Activated naive CD8-positive, alpha-beta T cell treated with anti-CD3 and anti-CD28 coated beads, Interleukin-2, amount 50 U/mL, for 24 hours (primary cell): ENCODE measurements at regions not wholly inside any gene's neighbourhood (a gene's known extent, or its start where the extent isn't known, plus 50 kb on each side); places are given as distances from the start of the nearest gene placed in this dataset.
A peak's percentile ranks its signal among the peaks of the same experiment; 100 is the strongest.

Experiments used
- ATAC-seq: fragments of 150-1000 bp; cut with Tn5 transposase; one replicate; pipeline ENCODE4 v1.10.0; 2021
- DNase-seq: peaks from one replicate; pipeline ENCODE4 v3.0.0; 2021
- H3K27ac Mint-ChIP-seq: one replicate; pipeline ENCODE4 v1.8.0; 2021; ENCODE audit warnings: mild to moderate bottlenecking, mixed read lengths
- H3K27me3 Mint-ChIP-seq: one replicate; pipeline ENCODE4 v1.8.0; 2021; ENCODE audit warnings: mixed read lengths
- H3K36me3 Mint-ChIP-seq: one replicate; pipeline ENCODE4 v1.8.0; 2021; ENCODE audit warnings: low read depth, mixed read lengths
- H3K4me1 Mint-ChIP-seq: one replicate; pipeline ENCODE4 v1.8.0; 2021; ENCODE audit warnings: mixed read lengths
- H3K4me3 Mint-ChIP-seq: one replicate; pipeline ENCODE4 v1.8.0; 2021; ENCODE audit warnings: mild to moderate bottlenecking, moderate library complexity, mixed read lengths
- H3K9me3 Mint-ChIP-seq: one replicate; pipeline ENCODE4 v1.8.0; 2021; ENCODE audit warnings: mixed read lengths

DNA sequence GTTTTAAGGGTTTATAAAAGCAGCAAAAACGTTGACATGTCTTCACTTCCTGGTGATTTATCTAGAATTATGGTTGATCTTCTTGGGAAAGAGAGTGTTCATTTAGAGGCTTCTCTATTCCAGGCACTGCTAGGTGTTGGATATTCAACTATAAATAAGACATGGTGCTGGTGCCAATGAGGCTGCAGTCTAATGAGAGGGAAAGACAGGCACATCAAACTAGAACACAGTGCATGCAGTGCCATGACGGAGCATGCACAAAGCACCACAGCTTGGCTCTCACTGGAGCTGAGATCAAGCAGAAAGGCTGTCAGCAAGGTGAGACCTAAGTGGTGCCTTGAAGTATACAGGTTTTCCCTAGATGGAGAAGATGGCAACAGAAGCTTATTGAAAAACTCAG is 126.5 kb downstream of the RMI1 start:
- Mint-ChIP-seq H3K4me1 (peaks cover 3% of the 10 kb centered on the region), H3K27ac (no peak overlapping the region), H3K4me3 (no peak overlapping the region), H3K9me3 (no peaks in the 10 kb centered on the region), H3K27me3 (peaks cover 31% of the 10 kb centered on the region), H3K36me3 (no peaks in the 10 kb centered on the region)
- DNase-seq (no peak), ATAC-seq (no peak)

DNA sequence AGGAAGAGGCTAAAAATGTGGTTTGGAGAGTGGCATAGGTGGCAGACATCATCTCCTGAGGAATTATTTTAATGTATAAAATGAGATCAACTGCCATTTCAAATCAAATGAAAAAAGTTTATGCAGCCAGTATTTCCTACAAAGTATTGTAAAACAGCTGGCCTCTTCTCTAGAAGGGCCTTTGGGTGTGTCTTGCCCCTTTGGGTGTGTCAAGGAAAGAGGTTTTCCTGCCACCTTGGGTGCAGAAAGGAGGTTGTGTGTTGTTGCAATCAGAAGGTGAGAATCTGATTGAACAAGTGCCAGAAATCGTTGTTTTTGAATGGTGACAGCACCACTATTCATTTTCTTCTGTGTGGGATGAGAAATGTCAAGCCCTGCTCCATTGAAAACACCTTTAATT is 127.4 kb downstream of the RMI1 start:
- H3K27me3 Mint-ChIP-seq = peaks cover 26% of the 10 kb centered on the region
- H3K4me1 Mint-ChIP-seq = peaks cover 3% of the 10 kb centered on the region
- ATAC-seq (no peak), DNase-seq (no peak)
- no peaks in the 10 kb centered on the region for H3K9me3 Mint-ChIP-seq
- no peak overlapping the region for H3K4me3 Mint-ChIP-seq
- no peak overlapping the region for H3K27ac Mint-ChIP-seq
- H3K36me3 Mint-ChIP-seq = no peaks in the 10 kb centered on the region

DNA sequence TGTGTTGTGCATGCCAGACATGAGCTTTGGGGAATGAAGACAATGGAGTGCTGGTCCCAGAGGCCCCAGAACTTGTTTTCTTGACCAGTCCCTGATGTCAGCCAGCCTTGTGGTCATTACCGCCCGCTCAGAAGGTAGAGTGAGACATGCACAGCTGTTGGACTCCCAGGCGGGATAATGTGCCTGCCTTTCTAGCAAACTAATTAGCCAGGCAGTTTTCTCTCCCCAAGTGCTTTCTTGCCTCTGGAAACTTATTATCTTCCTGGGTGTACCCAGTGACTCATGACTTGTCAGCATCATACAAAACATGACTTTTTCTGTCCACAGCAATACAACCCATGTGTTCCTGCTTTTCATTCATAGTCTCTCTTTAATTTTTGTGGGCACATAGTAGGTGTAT is 131.1 kb downstream of the RMI1 start:
- H3K4me1 Mint-ChIP-seq = peaks cover 3% of the 10 kb centered on the region
- H3K4me3 Mint-ChIP-seq = no peak overlapping the region
- no peak overlapping the region for H3K27ac Mint-ChIP-seq
- H3K27me3 Mint-ChIP-seq = peaks cover 12% of the 10 kb centered on the region
- DNase-seq = no peak
- H3K36me3 Mint-ChIP-seq = no peaks in the 10 kb centered on the region
- peaks cover 4% of the 10 kb centered on the region for H3K9me3 Mint-ChIP-seq
- no peak for ATAC-seq

DNA sequence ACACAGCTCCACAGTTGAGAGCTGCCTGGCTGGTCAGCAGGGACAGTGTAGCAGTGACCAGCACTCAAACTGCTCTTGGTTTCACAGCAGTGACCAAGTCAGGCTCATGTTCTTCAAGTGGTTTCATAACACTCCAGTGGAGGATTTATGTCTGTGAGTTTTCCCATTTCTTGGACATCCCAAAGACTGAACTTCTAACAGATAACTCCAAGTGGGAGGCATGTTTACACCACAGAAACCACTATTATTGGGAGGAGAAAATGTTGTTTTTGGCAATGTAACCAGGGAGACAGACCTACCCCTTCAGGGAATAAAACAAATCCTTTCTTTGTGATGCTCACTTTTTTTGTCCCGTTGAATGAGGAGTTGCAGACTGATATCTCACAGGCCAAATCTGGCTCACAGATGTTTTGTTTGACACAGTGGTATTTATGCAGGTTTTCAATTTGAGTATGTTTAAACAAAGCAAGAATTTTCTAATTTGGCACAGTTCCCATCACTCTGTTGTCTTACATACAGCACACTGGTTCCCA is 141.5 kb downstream of the RMI1 start:
- H3K27me3 Mint-ChIP-seq = peaks cover 18% of the 10 kb centered on the region
- peaks cover 11% of the 10 kb centered on the region for H3K9me3 Mint-ChIP-seq
- no peaks in the 10 kb centered on the region for H3K36me3 Mint-ChIP-seq
- no peak for ATAC-seq
- no peak overlapping the region for H3K4me3 Mint-ChIP-seq
- no peak for DNase-seq
- H3K27ac Mint-ChIP-seq = no peak overlapping the region
- no peaks in the 10 kb centered on the region for H3K4me1 Mint-ChIP-seq

DNA sequence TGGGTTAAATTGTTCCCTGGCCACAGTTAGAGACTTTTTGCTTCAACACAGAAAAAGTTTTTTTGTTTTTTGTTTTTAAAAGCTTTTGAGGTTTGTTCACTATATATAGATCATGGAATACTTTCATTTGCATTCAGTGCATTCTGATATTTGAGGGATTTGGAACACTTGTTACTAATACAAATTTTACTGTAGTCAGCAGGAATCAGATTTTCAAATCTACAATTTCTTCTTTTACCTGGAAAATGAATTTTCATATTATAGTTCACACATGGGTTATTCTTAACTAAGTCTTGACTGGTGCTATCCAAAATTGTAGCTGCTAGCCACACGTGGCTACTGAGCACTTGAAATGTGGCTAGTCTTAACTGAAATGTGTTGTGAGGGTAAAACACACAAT is 142.0 kb downstream of the RMI1 start:
- H3K9me3 Mint-ChIP-seq = peaks cover 6% of the 10 kb centered on the region
- DNase-seq = no peak
- no peaks in the 10 kb centered on the region for H3K36me3 Mint-ChIP-seq
- H3K27me3 Mint-ChIP-seq = peaks cover 13% of the 10 kb centered on the region
- H3K27ac Mint-ChIP-seq = no peak overlapping the region
- no peak for ATAC-seq
- no peaks in the 10 kb centered on the region for H3K4me1 Mint-ChIP-seq
- H3K4me3 Mint-ChIP-seq = no peak overlapping the region

DNA sequence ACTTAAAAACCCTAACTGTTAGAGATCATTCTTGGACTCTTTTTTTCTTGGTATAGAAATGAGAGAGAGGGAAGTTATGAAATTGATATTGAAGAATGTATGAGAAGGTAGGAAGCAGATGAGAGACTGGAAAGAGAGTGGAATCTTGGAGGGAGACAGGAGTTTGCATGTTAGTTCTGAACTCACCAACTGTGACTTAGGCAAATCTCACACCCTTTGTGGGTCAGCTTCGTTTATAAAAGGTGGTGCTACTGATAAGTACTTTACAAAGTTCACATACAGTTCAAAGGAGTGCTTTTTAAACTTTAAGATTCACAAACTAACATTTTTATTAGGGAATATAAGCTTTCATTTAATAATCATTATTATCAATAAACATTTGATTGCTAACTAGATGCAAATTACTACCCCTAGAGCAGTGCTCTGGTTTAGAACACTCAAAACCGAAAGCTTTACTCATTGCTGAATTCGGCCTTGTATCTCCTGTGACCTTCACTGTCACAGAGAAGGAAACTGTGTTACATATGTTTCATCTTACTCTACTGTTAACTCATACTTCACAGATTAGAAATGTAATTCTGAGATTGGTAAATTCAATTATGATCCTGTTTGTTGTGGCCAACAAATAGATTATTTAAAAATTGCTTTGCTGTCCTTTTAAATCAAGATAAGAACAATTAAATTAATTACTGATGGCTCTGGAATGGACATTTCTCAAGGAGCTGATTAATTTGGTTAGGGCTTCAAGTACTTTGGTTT is 143.2 kb downstream of the RMI1 start:
- DNase-seq (no peak), ATAC-seq (no peak)
- no peaks in the 10 kb centered on the region for H3K36me3 Mint-ChIP-seq
- H3K4me3 Mint-ChIP-seq = no peak overlapping the region
- H3K27ac Mint-ChIP-seq = no peak overlapping the region
- H3K9me3 Mint-ChIP-seq = no peaks in the 10 kb centered on the region
- H3K4me1 Mint-ChIP-seq = no peaks in the 10 kb centered on the region
- peaks cover 7% of the 10 kb centered on the region for H3K27me3 Mint-ChIP-seq

DNA sequence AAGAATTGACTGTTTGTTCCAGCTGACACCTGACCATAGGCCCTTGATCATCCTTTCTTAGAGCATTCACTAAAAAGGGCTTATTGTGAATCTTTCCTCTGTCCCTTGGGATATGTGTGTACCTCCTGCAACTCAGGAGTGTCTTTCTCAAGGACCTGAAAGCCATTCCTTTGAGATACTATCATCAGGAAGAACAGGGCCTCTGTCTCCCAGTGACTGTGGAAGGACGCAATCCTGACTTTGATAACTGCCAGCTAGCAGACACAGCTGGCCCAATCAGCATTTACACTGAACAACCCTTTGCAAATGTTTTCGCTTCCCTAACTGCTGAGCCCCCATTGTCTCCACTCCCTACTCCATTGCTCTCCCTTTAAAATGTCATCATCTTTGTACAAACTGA is 144.4 kb downstream of the RMI1 start:
- no peak for ATAC-seq
- no peak for DNase-seq
- no peak overlapping the region for H3K27ac Mint-ChIP-seq
- H3K27me3 Mint-ChIP-seq = peaks cover 9% of the 10 kb centered on the region
- no peaks in the 10 kb centered on the region for H3K4me1 Mint-ChIP-seq
- no peaks in the 10 kb centered on the region for H3K36me3 Mint-ChIP-seq
- no peak overlapping the region for H3K4me3 Mint-ChIP-seq
- H3K9me3 Mint-ChIP-seq = no peaks in the 10 kb centered on the region

DNA sequence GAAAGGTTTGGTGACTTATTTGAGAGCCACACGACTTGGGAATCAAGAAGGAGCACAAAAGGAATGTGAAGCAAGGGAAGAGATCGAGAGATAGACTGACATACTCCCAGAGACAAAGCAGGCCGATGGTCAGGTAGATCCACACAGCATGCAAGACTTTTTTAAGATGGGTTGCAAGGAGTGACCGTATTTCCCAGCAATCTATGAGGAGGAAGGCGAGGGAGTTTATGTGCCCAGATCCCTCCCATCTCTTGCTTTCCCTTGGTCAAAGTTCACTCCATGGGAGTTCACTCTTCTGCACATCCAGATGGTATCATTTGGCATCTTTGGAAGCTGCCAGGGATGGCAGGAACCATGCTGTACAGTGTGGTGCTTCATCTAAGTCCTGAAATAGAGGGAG is 148.9 kb downstream of the RMI1 start:
- ATAC-seq = no peak

DNA sequence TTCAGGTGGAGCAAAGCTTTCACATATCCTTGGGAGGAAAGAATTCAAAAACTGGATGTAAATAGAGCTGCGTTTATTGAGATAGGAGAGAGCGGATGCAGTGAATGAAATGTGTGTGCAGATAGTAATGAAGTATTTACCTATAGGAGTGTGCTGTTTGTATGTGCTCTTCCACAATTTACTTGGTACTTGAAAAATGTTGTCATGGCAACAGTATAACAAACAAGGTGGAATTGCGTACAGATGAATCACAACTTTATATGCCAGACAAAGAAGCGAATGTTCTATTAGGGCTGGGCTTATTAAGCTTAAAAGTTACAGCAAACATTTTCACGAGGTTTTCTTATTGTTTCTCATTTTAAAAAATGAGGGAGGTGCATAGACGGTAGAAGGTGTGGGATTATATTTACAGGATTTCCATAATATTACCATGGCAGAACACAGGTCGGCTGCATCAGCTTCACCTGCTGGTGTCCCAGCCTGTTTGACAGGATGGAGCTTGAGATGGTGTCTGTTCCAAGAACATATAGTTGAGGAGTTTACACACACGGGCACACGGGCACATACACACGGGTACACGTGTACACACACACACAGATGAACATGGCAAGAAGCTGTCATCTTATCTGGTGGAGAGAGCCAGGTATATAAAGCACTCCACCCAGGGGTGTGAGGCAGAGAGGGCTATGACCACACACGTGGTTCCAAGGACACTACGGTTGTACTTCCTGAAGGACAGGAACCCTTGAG is 155.7 kb downstream of the RMI1 start:
- Mint-ChIP-seq H3K9me3 (no peaks in the 10 kb centered on the region), H3K4me1 (peaks cover 6% of the 10 kb centered on the region), H3K4me3 (no peak overlapping the region), H3K36me3 (no peaks in the 10 kb centered on the region), H3K27me3 (peaks cover 24% of the 10 kb centered on the region), H3K27ac (no peak overlapping the region)
- ATAC-seq (no peak), DNase-seq (no peak)

More for the DNA sequence above, 148.9 kb downstream of the RMI1 start:
- no peaks in the 10 kb centered on the region for H3K9me3 Mint-ChIP-seq
- no peak for DNase-seq
- no peak overlapping the region for H3K4me3 Mint-ChIP-seq
- no peak overlapping the region for H3K27ac Mint-ChIP-seq
- H3K36me3 Mint-ChIP-seq = no peaks in the 10 kb centered on the region
- peaks cover 7% of the 10 kb centered on the region for H3K27me3 Mint-ChIP-seq
- H3K4me1 Mint-ChIP-seq = no peaks in the 10 kb centered on the region

DNA sequence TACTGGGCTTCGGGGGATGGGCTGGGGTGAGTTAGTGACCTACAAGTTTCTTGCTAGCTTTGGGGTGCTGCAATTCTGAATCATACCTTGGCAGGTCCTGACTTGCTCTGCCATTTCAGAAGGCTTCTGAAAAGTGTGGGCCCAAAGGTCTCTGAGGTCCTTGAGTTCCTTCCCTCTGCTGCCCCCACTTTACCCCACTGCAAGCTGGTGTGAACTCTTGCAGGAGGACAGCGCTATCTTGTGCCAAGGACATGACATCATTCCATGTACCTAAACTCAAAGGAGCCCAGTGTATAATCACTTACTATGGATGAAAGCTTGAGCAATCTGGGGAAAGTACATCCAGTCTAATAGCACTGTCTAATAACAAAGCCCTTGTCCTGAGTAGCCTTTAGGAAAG is 157.4 kb downstream of the RMI1 start:
- Mint-ChIP-seq H3K4me3 (no peak overlapping the region), H3K9me3 (no peaks in the 10 kb centered on the region), H3K27me3 (peaks cover 37% of the 10 kb centered on the region), H3K27ac (no peak overlapping the region), H3K4me1 (peaks cover 6% of the 10 kb centered on the region), H3K36me3 (no peaks in the 10 kb centered on the region)
- DNase-seq = no peak
- no peak for ATAC-seq

DNA sequence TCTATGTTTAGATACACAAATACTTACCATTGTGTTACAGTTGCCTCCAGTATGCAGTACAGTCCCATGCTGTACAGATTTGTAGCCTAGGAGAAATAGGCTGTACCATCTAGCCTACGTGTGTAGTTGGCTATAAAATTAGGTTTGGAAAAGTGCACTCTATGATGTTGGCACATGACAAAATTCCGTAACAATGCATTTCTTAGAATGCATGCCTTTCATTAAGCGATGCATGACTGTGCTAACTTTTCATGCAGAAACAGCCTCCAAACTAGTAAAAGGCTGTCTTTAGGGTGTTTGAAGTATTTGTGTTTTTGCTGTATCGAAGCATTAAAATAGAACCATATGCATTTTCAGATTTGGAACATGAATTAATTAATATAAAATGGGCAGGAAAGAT is 157.9 kb downstream of the RMI1 start:
- peaks cover 6% of the 10 kb centered on the region for H3K4me1 Mint-ChIP-seq
- peaks cover 42% of the 10 kb centered on the region for H3K27me3 Mint-ChIP-seq
- no peaks in the 10 kb centered on the region for H3K9me3 Mint-ChIP-seq
- H3K27ac Mint-ChIP-seq = no peak overlapping the region
- DNase-seq = no peak
- no peak overlapping the region for H3K4me3 Mint-ChIP-seq
- H3K36me3 Mint-ChIP-seq = no peaks in the 10 kb centered on the region
- no peak for ATAC-seq

DNA sequence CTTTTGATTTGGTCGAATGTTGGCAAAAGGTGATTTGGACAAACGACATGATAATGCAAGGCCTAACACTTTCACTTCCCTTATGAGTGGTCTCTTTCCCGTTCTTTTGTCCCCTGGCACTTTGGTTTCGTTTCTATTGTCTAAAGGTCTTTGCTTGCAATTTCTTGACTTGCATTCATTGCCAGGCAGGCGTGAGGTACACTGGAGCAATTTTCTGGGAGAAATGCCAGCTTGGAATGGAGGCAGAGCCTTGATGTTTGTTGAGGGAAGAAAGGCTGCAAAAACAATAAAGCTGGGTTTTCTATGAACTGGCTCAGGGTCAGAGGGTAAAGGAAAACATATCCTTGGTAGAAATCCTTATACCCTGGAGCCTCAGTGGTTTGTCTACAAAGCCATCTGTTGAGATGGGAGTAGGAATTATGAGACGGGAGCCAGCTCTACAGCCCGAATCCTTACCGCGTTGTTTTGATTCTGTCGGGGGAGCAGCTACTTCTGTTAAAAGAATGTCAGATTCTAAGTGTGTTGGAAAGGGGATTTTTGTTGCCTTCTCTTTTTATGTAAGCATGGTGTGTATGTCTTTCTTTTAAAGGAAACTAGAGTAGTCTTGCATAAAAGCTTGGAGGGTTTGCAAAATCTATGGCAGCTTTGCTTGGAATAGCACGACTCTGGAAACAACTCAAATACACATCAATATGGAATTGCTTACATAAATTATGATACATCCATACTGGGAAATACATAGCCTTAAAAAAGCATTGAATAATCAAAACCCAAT is 158.9 kb downstream of the RMI1 start:
- H3K9me3 Mint-ChIP-seq = no peaks in the 10 kb centered on the region
- no peak overlapping the region for H3K27ac Mint-ChIP-seq
- H3K36me3 Mint-ChIP-seq = no peaks in the 10 kb centered on the region
- no peak for ATAC-seq
- H3K4me3 Mint-ChIP-seq = peak overlapping the region; percentile 74
- no peak for DNase-seq
- peaks cover 44% of the 10 kb centered on the region for H3K27me3 Mint-ChIP-seq
- H3K4me1 Mint-ChIP-seq = peaks cover 6% of the 10 kb centered on the region

DNA sequence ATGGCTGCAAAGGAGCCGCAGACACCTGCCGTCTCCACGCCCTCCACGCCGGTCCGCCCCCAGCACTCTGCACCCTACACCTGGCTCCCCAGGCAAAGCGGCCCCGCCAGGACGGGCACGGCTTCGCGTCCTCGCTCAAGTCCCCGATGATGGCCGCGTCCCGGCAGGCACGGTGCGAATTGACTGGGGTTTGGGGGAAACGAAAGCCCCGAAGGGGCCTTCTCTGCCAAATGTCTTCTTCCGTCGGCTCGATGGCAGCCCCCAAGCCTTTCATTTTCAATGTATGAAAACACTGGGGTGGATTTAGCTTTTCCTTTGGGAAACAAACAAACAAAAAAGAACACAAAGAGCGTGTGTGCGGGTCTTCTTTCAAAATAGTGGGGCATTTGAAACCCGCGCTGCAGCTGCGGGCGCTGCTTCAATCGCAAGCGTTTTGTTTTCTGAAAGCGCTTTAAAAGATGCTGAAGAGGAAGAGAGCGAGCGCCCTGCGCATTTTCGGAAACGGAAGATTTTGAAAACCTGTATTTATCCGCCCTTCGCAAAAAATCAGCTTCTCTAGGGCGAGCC is 160.0 kb downstream of the RMI1 start:
- ATAC-seq = no peak
- peaks cover 44% of the 10 kb centered on the region for H3K27me3 Mint-ChIP-seq
- H3K27ac Mint-ChIP-seq = no peak overlapping the region
- H3K4me3 Mint-ChIP-seq = peak overlapping the region; percentile 74
- H3K36me3 Mint-ChIP-seq = no peaks in the 10 kb centered on the region
- H3K9me3 Mint-ChIP-seq = no peaks in the 10 kb centered on the region
- H3K4me1 Mint-ChIP-seq = peaks cover 6% of the 10 kb centered on the region
- peak; percentile 6 for DNase-seq

DNA sequence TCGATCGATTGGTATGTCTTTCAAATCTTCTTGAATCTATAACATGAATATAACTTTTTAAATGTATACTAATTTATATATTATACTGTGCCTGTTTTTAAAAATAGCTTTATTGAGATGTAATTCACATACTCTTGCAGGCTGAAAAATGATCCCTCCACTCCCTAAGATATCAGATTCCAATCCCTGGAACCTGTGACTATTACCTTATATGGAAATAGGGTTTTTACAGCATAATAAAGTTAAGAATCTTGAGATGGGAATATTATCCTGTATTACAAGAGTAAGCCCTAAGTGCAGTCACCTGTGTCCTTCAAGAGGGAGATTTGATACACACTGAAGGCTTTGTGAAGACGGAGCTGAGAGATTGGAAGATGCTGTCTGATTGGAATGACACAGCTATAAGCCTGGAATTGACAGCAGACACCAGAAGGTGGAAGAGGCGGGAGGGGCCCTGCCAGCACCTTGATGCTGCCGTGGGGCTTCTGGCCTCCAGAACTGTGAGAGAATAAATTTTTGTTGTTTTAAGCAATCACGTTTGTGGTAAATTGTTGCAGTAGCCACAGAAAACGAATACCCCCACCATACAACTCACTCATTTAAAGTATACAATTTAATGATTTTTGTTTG is 161.3 kb downstream of the RMI1 start:
- ATAC-seq (no peak), DNase-seq (no peak)
- peaks cover 6% of the 10 kb centered on the region for H3K4me1 Mint-ChIP-seq
- no peaks in the 10 kb centered on the region for H3K36me3 Mint-ChIP-seq
- H3K27me3 Mint-ChIP-seq = peaks cover 44% of the 10 kb centered on the region
- H3K27ac Mint-ChIP-seq = no peak overlapping the region
- H3K4me3 Mint-ChIP-seq = no peak overlapping the region
- H3K9me3 Mint-ChIP-seq = no peaks in the 10 kb centered on the region
